GM12878 (cell line): ENCODE measurements at regions not wholly inside any gene's neighbourhood (a gene's known extent, or its start where the extent isn't known, plus 50 kb on each side); places are given as distances from the start of the nearest gene placed in this dataset.

Experiments
- ATAC-seq: fragments of 200-7000 bp; cut with Tn5 transposase; 3 replicates; pipeline ENCODE4 v1.9.1; 2020; ENCODE audit warnings: mild to moderate bottlenecking, moderate library complexity
- BruUV-seq: library from RNA; stranded (reverse); fragments of 400-500 nt; replicated peaks from 2 replicates; lab custom pipeline; 2021; lab: Mats Ljungman, UMichigan
- CTCF ChIA-PET: fragments of 300-600 bp; sonication (Branson Sonifier 250); formaldehyde crosslinking; extraction: SDS; loops from one replicate; lab custom pipeline; 2021; ENCODE audit warnings: inconsistent platforms; lab: Yijun Ruan, JAX
- POLR2A ChIA-PET: fragments of 350-600 bp; formaldehyde crosslinking; extraction: SDS; loops from one replicate; lab custom pipeline; 2021; ENCODE audit warnings: inconsistent platforms; lab: Charles Lee
- RAD21 ChIA-PET: fragments of 300-600 bp; sonication (Branson Sonifier 250); formaldehyde crosslinking; loops from one replicate; lab custom pipeline; 2023; ENCODE audit warnings: antibody characterized with exemption; ENCODE audit not compliant: unreplicated experiment; lab: Charles Lee
- SMC1A ChIA-PET: fragments of 300-600 bp; sonication (Branson Sonifier 250); formaldehyde crosslinking; loops from one replicate; lab custom pipeline; 2023; ENCODE audit not compliant: unreplicated experiment, uncharacterized antibody; lab: Charles Lee
- DNase-seq: peaks from one replicate; pipeline ENCODE4 v3.0.0-alpha.2; 2011; ENCODE audit warnings: low read depth, low spot score
- FAIRE-seq: peaks from 3 replicates; lab custom pipeline; 2011; peaks lifted over from hg19 to GRCh38; lab: Jason Lieb, UNC
- H2AFZ ChIP-seq: 2 replicates; pipeline ENCODE4 v1.6.0; 2011; ENCODE audit warnings: low read depth, low read length, control low read depth; ENCODE audit not compliant: control insufficient read depth
- H3K27ac ChIP-seq: 2 replicates; pipeline ENCODE4 v1.5.1; 2011; ENCODE audit warnings: control low read depth; ENCODE audit not compliant: control insufficient read depth, insufficient read depth
- H3K27me3 ChIP-seq, 2 experiments: replicated peaks in 1 of 2; 2 replicates each; pipeline versions ENCODE4 v1.6.0 to v1.6.1; 2011; ENCODE audit warnings: low read length in 1 of 2; ENCODE audit not compliant: control insufficient read depth in 2 of 2, insufficient read depth in 2 of 2
- H3K36me3 ChIP-seq, 2 experiments: 2 replicates each; pipeline ENCODE4 v1.5.1; 2011; ENCODE audit warnings: low read length in 1 of 2; ENCODE audit not compliant: control insufficient read depth in 2 of 2, insufficient read depth in 2 of 2
- H3K4me1 ChIP-seq: 2 replicates; pipeline ENCODE4 v1.6.1; 2011; ENCODE audit warnings: mild to moderate bottlenecking, low read length, moderate library complexity, mixed read lengths; ENCODE audit not compliant: control insufficient read depth, insufficient read depth
- H3K4me2 ChIP-seq: 2 replicates; pipeline ENCODE4 v1.6.0; 2011; ENCODE audit warnings: control low read depth; ENCODE audit not compliant: control insufficient read depth, insufficient read depth
- H3K4me3 ChIP-seq: fragments of 200-600 bp; sonication (generic); 2 replicates; pipeline ENCODE4 v1.5.1; 2016
- H3K79me2 ChIP-seq: 2 replicates; pipeline ENCODE4 v1.6.0; 2011; ENCODE audit warnings: low read length; ENCODE audit not compliant: control insufficient read depth, insufficient read depth
- H3K9ac ChIP-seq: 2 replicates; pipeline ENCODE4 v1.8.0; 2011; ENCODE audit warnings: low read length, control low read depth, mixed read lengths; ENCODE audit not compliant: control insufficient read depth, insufficient read depth
- H3K9me3 ChIP-seq: replicated peaks from 3 replicates; pipeline ENCODE4 v1.5.1; 2011; ENCODE audit warnings: mild to moderate bottlenecking, low read length; ENCODE audit not compliant: control insufficient read depth, insufficient read depth
- H4K20me1 ChIP-seq: 2 replicates; pipeline ENCODE4 v1.6.0; 2011; ENCODE audit not compliant: control insufficient read depth, insufficient read depth
- BCL11A ChIP-seq: IDR thresholded peaks from 2 replicates; pipeline ENCODE4 v1.6.1; 2011; ENCODE audit warnings: low read depth, low read length
- BHLHE40 ChIP-seq, 2 experiments: fragments of 450-650 bp in 1 of 2; IDR thresholded peaks; 2 replicates each; pipeline ENCODE4 v1.6.1; 2011 to 2017; ENCODE audit warnings: low read depth in 2 of 2, borderline replicate concordance in 1 of 2, improper control_type of control experiment in 1 of 2, low read length in 1 of 2, mild to moderate bottlenecking in 1 of 2
- CBX3 ChIP-seq: fragments of 200-600 bp; sonication (generic); IDR thresholded peaks from 2 replicates; pipeline ENCODE4 v1.6.1; 2016; ENCODE audit warnings: low read depth, borderline replicate concordance
- CUX1 ChIP-seq: IDR thresholded peaks from 2 replicates; pipeline ENCODE4 v1.6.1; 2012; ENCODE audit warnings: improper control_type of control experiment, low read depth, low read length; ENCODE audit not compliant: insufficient replicate concordance
- IRF4 ChIP-seq: IDR thresholded peaks from 2 replicates; pipeline ENCODE4 v1.6.1; 2011; ENCODE audit warnings: low read depth, low read length
- JUND ChIP-seq: IDR thresholded peaks from 2 replicates; pipeline ENCODE4 v1.6.1; 2012; ENCODE audit warnings: low read depth, mild to moderate bottlenecking, low read length, improper control_type of control experiment, moderate library complexity
- MEF2B ChIP-seq: fragments of 450-650 bp; IDR thresholded peaks from 2 replicates; pipeline ENCODE4 v1.6.1; 2018; ENCODE audit warnings: mild to moderate bottlenecking, moderate library complexity; ENCODE audit not compliant: partially characterized antibody, poor library complexity, severe bottlenecking
- MTA2 ChIP-seq: fragments of 450-650 bp; IDR thresholded peaks from 2 replicates; pipeline ENCODE4 v1.6.1; 2016; ENCODE audit warnings: low read depth, mild to moderate bottlenecking, moderate library complexity
- POU2F2 ChIP-seq: IDR thresholded peaks from 3 replicates; pipeline ENCODE4 v1.6.1; 2011; ENCODE audit warnings: low read depth, mild to moderate bottlenecking, low read length, borderline replicate concordance
- PRDM15 ChIP-seq: fragments of 450-650 bp; formaldehyde crosslinking; IDR thresholded peaks from 2 replicates; pipeline ENCODE4 v1.4.0; 2020; ENCODE audit warnings: mild to moderate bottlenecking, moderate library complexity
- WGBS: methylation state at CpG from one replicate; pipeline ENCODE4 v1.1.6; 2016; ENCODE audit warnings: low lambda C conversion rate; ENCODE audit not compliant: insufficient replicate concordance, insufficient coverage; ENCODE audit errors: missing lambda C conversion rate; 5-methylcytosine and 5-hydroxymethylcytosine counted together
- in situ Hi-C: fragments of 300-500 bp; cut with MboI; formaldehyde crosslinking; loops from 9 replicates; pipeline ENCODE4 v1.14.3; 2018; ENCODE audit warnings: mixed read lengths
- intact Hi-C: fragments of 100-400 bp; cut with micrococcal nuclease; formaldehyde crosslinking; loops from one replicate; pipeline ENCODE4 v1.14.2; 2022; ENCODE audit not compliant: unreplicated experiment

- H3K27me3 ChIP-seq = no peaks in the 10 kb centered on the region
- ChIA-PET CTCF (interaction anchor here (1.4 to 2.3 kb wide), 4 partner anchors 11 to 63 kb away, joined by 3 to 15 read pairs (median 4); no protein-coding TSS in a partner anchor), RAD21 (interaction anchor here (1.2 to 2.1 kb wide), 4 partner anchors 18 to 63 kb away, joined by 3 to 9 read pairs (median 5); no protein-coding TSS in a partner anchor), SMC1A (interaction anchor here (0.9 to 2.4 kb wide), 7 partner anchors 14 to 115 kb away, joined by 3 to 8 read pairs (median 4); partner anchors contain the start of gene DNAJB14), POLR2A (no interaction called here)
- 0 out of 2 replicates have a peak, but pooled peaks have one; percentile 11 for TF ChIP-seq JUND
- TF ChIP-seq MTA2 = 0 out of 2 replicates have a peak, but pooled peaks have one; percentile 17
- TF ChIP-seq MEF2B = peak; percentile 34
- no peak for TF ChIP-seq CUX1
- TF ChIP-seq IRF4 = peak; percentile 74
- TF ChIP-seq CBX3 = no peak
- 0 out of 2 replicates have a peak, but pooled peaks have one; percentile 21 for TF ChIP-seq BCL11A
- peak in 1 of 2 experiments; percentile 15; a peak in 1 of 4 replicates for TF ChIP-seq BHLHE40 (IDR thresholded peaks at IDR 0.05; ENCODE audit: borderline replicate concordance in 1 of 2, low read depth in 2 of 2, low read length in 1 of 2)
- peak; percentile 78; the same call in 1 of the 3 replicates for TF ChIP-seq POU2F2
- TF ChIP-seq PRDM15 (CRISPR knock-in tag) = no peak
- no peak overlapping the region for H3K4me2 ChIP-seq
- H3K9me3 ChIP-seq = no peaks in the 10 kb centered on the region
- H3K79me2 ChIP-seq = no peaks in the 10 kb centered on the region
- H2AFZ ChIP-seq = no peak overlapping the region
- intact Hi-C loops = loop anchor here (5.0 kb wide), 3 partner anchors 64 to 249 kb away; no protein-coding TSS in a partner anchor
- no peak overlapping the region for H3K4me3 ChIP-seq
- in situ Hi-C loops = no loop called here
- ATAC-seq (peak; percentile 83), FAIRE-seq (no peak), DNase-seq (no peak)
- no peak overlapping the region for H3K27ac ChIP-seq
- BruUV-seq = no TSS peak
- WGBS = 3% methylated on average over 5 of the region's 5 CpGs
- no peak overlapping the region for H3K9ac ChIP-seq
- no peaks in the 10 kb centered on the region for H4K20me1 ChIP-seq
- H3K36me3 ChIP-seq = no peaks in the 10 kb centered on the region
- no peaks in the 10 kb centered on the region for H3K4me1 ChIP-seq
Observed at GRCh38 chr4:100060765-100061416, 110.8 kb upstream of the H2AZ1 start.
